BLaER1 (cell line): ENCODE measurements at regions not wholly inside any gene's neighbourhood (a gene's known extent, or its start where the extent isn't known, plus 50 kb on each side); places are given as distances from the start of the nearest gene placed in this dataset.

Experiments used
- H3K27ac ChIP-seq: shearing (Covaris generic); formaldehyde crosslinking; 2 replicates; pipeline ENCODE4 v1.8.1; 2022
- H3K27me3 ChIP-seq: shearing (Covaris generic); formaldehyde crosslinking; 2 replicates; pipeline ENCODE4 v1.8.1; 2022
- H3K36me3 ChIP-seq: shearing (Covaris generic); formaldehyde crosslinking; 2 replicates; pipeline ENCODE4 v1.8.1; 2022
- H3K4me1 ChIP-seq: shearing (Covaris generic); formaldehyde crosslinking; 2 replicates; pipeline ENCODE4 v1.8.1; 2022
- H3K4me2 ChIP-seq: shearing (Covaris generic); formaldehyde crosslinking; 2 replicates; pipeline ENCODE4 v1.8.1; 2022
- H3K4me3 ChIP-seq: shearing (Covaris generic); formaldehyde crosslinking; 2 replicates; pipeline ENCODE4 v1.8.1; 2022
- H3K9ac ChIP-seq: shearing (Covaris generic); formaldehyde crosslinking; 2 replicates; pipeline ENCODE4 v1.8.1; 2022
- H3K9me3 ChIP-seq: shearing (Covaris generic); formaldehyde crosslinking; 2 replicates; pipeline ENCODE4 v1.8.1; 2022
- H4K20me1 ChIP-seq: shearing (Covaris generic); formaldehyde crosslinking; 2 replicates; pipeline ENCODE4 v1.8.1; 2022
- Cebpa-rat ChIP-seq: shearing (Covaris generic); IDR thresholded peaks from 2 replicates; pipeline ENCODE4 v1.8.1; 2022

DNA sequence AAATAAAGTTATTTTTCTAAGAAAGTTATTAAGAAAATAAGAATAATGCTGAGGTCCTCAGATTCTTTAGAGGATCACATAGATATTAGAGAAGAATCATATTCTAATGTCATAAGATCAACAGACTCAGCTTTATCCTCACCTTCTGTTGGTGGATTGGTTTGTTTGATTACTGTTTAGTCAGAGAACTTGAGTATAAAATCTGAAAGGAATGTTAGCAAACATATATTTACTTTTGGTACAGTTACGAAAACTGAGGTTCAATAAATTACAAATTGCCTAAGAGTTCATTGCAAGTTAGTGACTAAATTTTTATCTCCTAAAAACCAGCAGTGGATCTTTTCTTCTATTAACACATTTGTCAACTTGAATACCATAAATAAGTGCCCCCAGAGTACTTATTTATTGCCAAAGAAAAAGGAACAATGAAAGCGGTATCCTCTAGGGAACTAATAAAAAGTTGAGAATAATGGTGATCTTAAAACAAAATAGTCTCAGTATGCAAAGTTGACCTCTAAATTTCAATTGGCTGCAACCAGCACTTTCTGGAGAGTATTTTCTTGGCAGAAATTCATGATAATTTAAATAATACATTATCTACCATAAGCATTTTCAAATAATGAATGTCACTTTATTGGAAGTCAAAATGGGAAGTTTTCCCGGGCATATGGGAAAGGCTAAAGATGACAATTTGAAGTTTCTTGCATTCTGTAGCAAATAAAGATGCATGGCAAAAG is 296.8 kb downstream of the OTOL1 start:
- TF ChIP-seq Cebpa-rat, result no peak
- H3K9me3 ChIP-seq, result no peaks in the 10 kb centered on the region

DNA sequence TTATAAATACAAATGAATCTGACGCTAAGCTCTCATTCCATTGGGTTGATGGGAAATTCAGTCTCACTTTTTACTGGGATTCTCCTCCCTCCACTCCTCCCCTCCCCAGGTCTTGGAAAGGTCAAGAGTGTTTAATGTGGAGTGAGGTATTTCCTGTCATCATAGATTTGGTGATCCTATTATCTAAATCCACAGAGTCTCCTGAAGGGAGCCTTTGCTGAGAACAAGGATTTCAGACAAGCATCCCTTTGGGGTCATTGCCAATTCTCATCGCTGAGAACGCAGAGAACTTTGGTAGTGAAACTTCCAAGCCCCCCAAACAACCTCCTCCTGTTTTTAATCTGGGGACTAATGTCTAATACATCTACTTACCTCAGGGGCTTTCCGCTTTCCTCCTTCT is 297.9 kb downstream of the OTOL1 start:
- Histone ChIP-seq H4K20me1 (no peaks in the 10 kb centered on the region), H3K36me3 (no peaks in the 10 kb centered on the region), H3K4me1 (peaks cover under 1% of the 10 kb centered on the region), H3K4me3 (no peak overlapping the region), H3K27me3 (no peaks in the 10 kb centered on the region), H3K9me3 (no peaks in the 10 kb centered on the region), H3K27ac (no peak overlapping the region), H3K4me2 (no peak overlapping the region), H3K9ac (no peak overlapping the region)
- TF ChIP-seq Cebpa-rat, result no peak

More for the DNA sequence above, 296.8 kb downstream of the OTOL1 start:
- Histone ChIP-seq H3K4me3 (no peak overlapping the region), H4K20me1 (no peaks in the 10 kb centered on the region), H3K27me3 (no peaks in the 10 kb centered on the region), H3K4me2 (no peak overlapping the region), H3K27ac (no peak overlapping the region), H3K9ac (no peak overlapping the region), H3K4me1 (peaks cover 13% of the 10 kb centered on the region), H3K36me3 (no peaks in the 10 kb centered on the region)

DNA sequence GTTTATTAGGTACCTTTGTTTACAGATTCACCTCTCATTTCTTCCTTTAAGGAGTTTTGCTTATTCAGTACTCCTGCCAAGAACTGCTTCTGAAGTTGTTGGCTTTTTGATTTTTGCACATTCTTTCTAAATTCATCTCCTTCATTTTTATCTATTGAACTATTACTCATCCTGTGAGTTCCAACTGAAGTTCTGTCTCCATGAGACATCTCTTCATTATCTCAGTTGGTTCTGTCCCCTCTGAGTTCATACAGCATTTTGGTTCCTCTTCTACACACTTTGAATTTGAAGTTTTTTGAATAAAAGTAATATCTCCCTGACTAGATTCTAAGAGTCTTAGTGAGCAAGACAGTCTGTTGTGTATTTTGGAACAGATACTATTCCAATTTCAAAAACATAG is 299.7 kb downstream of the OTOL1 start:
- Histone ChIP-seq H3K27ac (no peak overlapping the region), H3K9ac (no peak overlapping the region), H3K36me3 (no peaks in the 10 kb centered on the region), H4K20me1 (no peaks in the 10 kb centered on the region), H3K4me2 (no peak overlapping the region), H3K4me3 (no peak overlapping the region), H3K27me3 (no peaks in the 10 kb centered on the region), H3K9me3 (no peaks in the 10 kb centered on the region), H3K4me1 (no peaks in the 10 kb centered on the region)
- no peak for TF ChIP-seq Cebpa-rat

DNA sequence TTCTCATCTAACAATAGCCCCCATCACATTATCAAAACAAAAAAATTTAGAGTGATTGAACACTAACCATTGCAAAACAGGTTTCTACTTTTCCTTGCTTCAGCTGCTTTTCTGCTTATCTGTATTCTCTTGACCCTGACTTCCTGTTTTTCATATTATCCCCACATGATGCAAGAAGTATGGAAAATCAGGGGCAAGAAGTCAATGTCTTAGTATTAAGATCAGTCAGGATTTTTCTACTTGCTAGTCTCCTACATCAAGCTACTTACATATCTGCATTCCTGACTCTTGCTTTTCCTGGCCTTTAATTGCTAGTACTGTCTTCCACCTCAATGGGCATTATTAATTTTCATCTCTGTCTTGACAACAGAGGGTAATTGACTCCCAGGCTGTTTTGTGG is 300.2 kb downstream of the OTOL1 start:
- Histone ChIP-seq H3K4me2 (no peak overlapping the region), H3K27me3 (no peaks in the 10 kb centered on the region), H3K27ac (no peak overlapping the region), H3K9ac (no peak overlapping the region), H4K20me1 (no peaks in the 10 kb centered on the region), H3K4me1 (no peaks in the 10 kb centered on the region), H3K9me3 (no peaks in the 10 kb centered on the region), H3K36me3 (no peaks in the 10 kb centered on the region), H3K4me3 (no peak overlapping the region)
- TF ChIP-seq Cebpa-rat, result no peak

DNA sequence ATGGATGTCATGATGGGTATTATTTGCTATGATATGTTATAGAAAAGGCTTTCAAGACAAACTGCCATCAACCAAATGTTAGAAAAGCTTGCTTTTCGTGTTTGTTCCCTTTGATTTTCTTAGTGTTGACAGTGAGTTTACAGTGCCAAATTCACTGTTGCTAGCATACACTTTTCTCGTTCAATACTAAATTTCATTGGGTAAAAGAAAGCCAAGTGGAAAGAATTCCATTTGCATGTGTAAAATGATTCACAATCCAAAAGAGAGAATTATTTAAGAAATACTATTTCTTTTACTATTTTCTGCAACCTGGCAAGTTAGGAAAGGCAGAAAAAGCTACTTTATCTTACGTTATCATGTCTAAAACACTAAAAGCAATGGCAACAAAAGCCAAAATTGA is 301.4 kb downstream of the OTOL1 start:
- H3K4me3 ChIP-seq, result no peak overlapping the region
- H3K4me1 ChIP-seq, result no peaks in the 10 kb centered on the region
- H3K4me2 ChIP-seq, result no peak overlapping the region
- H4K20me1 ChIP-seq, result no peaks in the 10 kb centered on the region
- no peaks in the 10 kb centered on the region for H3K36me3 ChIP-seq
- H3K9ac ChIP-seq, result no peak overlapping the region
- H3K9me3 ChIP-seq, result no peaks in the 10 kb centered on the region
- TF ChIP-seq Cebpa-rat, result no peak
- H3K27ac ChIP-seq, result no peak overlapping the region
- H3K27me3 ChIP-seq, result no peaks in the 10 kb centered on the region

DNA sequence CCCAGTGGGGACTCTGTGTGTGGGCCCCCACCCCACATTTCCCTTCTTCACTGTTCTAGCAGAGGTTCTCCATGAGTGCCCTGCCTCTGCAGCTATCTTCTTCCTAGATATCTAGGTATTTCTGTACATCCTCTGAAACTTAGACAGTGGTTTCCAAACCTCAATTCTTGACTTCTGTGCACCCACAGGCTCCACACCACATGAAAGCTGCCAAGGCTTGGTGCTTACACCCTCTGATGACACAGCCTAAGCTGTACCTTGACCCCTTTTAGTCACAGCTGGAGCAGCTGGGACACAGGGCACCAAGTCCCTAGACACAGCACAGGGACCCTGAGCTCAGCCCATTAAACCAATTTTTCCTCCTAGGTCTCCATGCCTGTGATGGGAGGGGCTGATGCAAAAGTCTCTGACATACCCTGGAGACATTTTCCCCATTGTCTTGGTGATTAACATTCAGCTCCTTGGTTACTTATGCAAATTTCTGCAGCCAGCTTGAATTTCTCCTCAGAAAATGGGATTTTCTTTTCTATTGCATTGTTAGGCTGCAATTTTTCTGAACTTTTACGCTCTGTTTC is 304.5 kb downstream of the OTOL1 start:
- Histone ChIP-seq H3K4me3 (no peak overlapping the region), H3K9me3 (no peaks in the 10 kb centered on the region), H3K4me2 (no peak overlapping the region), H4K20me1 (no peaks in the 10 kb centered on the region), H3K27me3 (no peaks in the 10 kb centered on the region), H3K9ac (no peak overlapping the region), H3K4me1 (no peaks in the 10 kb centered on the region), H3K27ac (no peak overlapping the region), H3K36me3 (no peaks in the 10 kb centered on the region)
- no peak for TF ChIP-seq Cebpa-rat

DNA sequence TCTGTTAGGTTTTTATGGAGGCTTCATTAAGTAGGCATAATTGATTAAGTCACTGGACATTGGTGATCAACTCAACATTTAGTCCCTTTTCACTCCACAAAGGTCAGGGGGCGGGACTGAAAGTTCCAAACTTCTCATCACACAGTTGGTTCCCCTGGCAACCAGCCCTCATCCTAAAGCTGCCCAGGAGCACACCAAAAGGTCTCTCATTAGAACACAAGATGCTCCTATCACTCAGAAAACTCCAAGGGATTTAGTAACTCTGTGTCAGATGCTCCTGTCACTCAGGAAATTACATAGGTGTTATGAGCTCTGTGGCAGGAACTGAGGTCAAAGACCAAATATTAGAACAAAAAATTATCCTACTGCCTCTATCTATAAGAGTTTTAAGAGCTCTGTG is 321.5 kb downstream of the OTOL1 start:
- Histone ChIP-seq H3K4me3 (no peak overlapping the region), H3K27ac (no peak overlapping the region), H4K20me1 (no peaks in the 10 kb centered on the region), H3K4me2 (no peak overlapping the region), H3K9me3 (no peaks in the 10 kb centered on the region), H3K9ac (no peak overlapping the region), H3K36me3 (no peaks in the 10 kb centered on the region), H3K4me1 (peaks cover 9% of the 10 kb centered on the region; the same call in 1 of the 2 replicates), H3K27me3 (no peaks in the 10 kb centered on the region)
- no peak for TF ChIP-seq Cebpa-rat

DNA sequence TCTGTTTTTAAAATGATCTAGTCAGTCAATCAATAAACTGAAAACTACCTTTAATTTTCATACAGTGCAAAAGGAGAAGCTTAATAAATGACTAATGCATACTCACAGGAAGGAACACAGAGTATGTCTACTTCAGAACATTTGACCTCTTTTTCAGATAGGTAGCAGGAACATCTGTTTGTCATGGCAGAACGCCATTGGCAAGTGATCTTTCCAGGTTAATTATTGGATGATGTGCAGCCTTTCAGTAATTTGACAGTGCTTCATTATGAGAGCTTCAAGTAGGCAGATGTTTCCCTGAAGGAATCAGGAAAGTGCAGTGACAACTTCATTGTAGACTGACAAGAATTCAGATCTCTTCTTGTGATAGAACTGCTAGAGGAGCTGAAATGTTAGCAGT is 325.0 kb downstream of the OTOL1 start:
- peaks cover 9% of the 10 kb centered on the region; the same call in 1 of the 2 replicates for H3K4me1 ChIP-seq
- H3K9ac ChIP-seq, result no peak overlapping the region
- H3K27ac ChIP-seq, result no peak overlapping the region
- H3K4me3 ChIP-seq, result no peak overlapping the region
- no peaks in the 10 kb centered on the region for H3K36me3 ChIP-seq
- no peaks in the 10 kb centered on the region for H4K20me1 ChIP-seq
- no peaks in the 10 kb centered on the region for H3K27me3 ChIP-seq
- no peak overlapping the region for H3K4me2 ChIP-seq
- H3K9me3 ChIP-seq, result no peaks in the 10 kb centered on the region
- TF ChIP-seq Cebpa-rat, result no peak

DNA sequence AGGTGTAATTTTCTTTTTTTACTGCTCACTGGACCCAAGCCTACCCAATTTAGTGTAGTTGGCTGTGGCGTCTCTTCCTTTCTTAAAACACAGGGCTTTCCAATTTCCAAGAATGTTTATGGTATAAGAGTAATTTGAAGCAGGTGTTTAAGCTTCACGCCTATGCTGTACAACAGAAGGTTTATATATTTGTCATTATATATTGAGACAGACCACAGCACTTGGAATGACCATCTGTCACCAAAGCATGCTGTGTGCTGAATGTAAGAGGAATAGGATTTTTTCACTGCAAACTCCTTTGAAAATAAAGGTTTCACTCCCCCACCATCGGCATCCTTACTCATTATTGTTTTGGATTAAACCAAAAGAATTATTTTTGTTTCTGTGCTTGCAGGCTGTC is 325.7 kb downstream of the OTOL1 start:
- H3K4me1 ChIP-seq, result peaks cover 9% of the 10 kb centered on the region; the same call in 1 of the 2 replicates
- no peaks in the 10 kb centered on the region for H4K20me1 ChIP-seq

DNA sequence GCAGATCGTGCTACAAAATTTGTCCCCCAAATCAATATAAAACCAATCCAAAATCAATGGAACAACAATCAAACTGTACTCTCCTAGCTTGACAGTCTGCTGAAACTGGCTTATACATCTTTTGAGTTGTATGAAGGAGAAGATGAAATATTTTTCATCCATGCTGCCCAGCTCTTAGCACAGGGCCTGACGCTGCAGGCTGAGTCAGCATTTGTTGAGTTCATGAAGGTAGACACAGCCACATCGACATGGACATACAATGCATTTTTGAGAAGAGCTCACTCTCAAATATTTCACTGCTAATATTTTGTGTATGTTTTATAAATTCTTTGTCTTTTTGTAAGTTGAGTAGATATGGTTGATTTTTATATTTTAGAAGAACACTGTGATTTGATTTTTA is 327.3 kb downstream of the OTOL1 start:
- no peak for TF ChIP-seq Cebpa-rat
- Histone ChIP-seq H4K20me1 (no peaks in the 10 kb centered on the region), H3K9ac (no peak overlapping the region)

More for the DNA sequence above, 325.7 kb downstream of the OTOL1 start:
- no peak overlapping the region for H3K4me3 ChIP-seq
- no peak for TF ChIP-seq Cebpa-rat
- no peak overlapping the region for H3K9ac ChIP-seq
- H3K27ac ChIP-seq, result no peak overlapping the region
- H3K9me3 ChIP-seq, result no peaks in the 10 kb centered on the region
- H3K4me2 ChIP-seq, result peak overlapping the region; percentile 41
- no peaks in the 10 kb centered on the region for H3K36me3 ChIP-seq
- H3K27me3 ChIP-seq, result no peaks in the 10 kb centered on the region

DNA sequence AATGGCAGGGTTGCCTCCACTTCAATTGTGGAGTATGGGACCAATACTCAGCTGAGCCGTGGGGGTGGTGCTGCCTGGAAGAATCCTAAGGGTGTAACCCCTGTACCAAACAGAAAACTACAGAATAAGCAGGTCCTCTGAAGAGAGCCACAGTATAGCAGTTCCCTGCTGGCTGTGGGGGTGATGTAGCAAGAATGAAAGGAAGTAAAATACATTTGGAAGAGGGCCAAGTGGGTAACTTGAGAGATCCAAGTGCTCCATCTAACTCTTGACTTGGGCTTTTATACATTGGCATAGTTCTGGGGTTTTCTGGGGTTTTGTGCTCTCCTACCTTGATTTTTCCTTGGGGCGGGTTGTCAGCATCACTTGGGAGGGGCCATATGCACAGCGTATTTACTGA is 341.4 kb downstream of the OTOL1 start:
- no peak for TF ChIP-seq Cebpa-rat
- Histone ChIP-seq H3K4me2 (no peak overlapping the region), H3K4me1 (no peaks in the 10 kb centered on the region), H3K9ac (no peak overlapping the region), H3K4me3 (no peak overlapping the region), H4K20me1 (no peaks in the 10 kb centered on the region), H3K27me3 (no peaks in the 10 kb centered on the region), H3K36me3 (no peaks in the 10 kb centered on the region), H3K9me3 (no peaks in the 10 kb centered on the region), H3K27ac (no peak overlapping the region)

More for the DNA sequence above, 327.3 kb downstream of the OTOL1 start:
- no peaks in the 10 kb centered on the region for H3K9me3 ChIP-seq
- H3K4me3 ChIP-seq, result no peak overlapping the region
- H3K27ac ChIP-seq, result no peak overlapping the region
- H3K36me3 ChIP-seq, result no peaks in the 10 kb centered on the region
- H3K27me3 ChIP-seq, result no peaks in the 10 kb centered on the region
- H3K4me1 ChIP-seq, result peaks cover 9% of the 10 kb centered on the region; the same call in 1 of the 2 replicates
- H3K4me2 ChIP-seq, result no peak overlapping the region
